ENCODE measurements at regions not wholly inside any gene's neighbourhood (a gene's known extent, or its start where the extent isn't known, plus 50 kb on each side); places are given as distances from the start of the nearest gene placed in this dataset.

DNA sequence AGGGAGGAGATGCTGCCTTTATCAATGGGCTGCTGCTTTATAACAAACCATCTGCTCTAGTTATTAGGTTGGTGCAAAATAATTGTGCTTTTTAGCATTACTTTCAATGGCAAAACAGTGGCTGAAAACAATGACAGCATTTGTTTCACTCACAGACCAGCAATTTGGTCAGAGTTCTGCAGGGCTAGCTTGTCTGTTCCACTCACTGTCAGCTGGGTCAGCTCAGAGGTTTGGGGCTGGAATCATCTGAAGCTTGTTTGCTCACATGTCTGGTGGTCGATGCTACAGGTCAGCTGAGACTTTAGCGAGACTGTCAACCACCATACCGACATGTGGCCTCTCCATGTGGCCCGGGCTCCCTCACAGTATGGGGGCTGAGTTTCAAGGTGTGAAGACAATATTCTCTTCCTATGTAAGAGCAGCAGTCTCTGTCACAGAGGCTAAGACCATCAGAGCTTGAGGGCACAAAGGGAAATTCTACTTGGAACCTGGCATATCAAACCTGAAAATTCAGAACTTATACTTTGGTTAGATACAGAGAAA, 81.3 kb upstream of the LIMCH1 start (continued):
- TF ChIP-seq, protein P1, sequence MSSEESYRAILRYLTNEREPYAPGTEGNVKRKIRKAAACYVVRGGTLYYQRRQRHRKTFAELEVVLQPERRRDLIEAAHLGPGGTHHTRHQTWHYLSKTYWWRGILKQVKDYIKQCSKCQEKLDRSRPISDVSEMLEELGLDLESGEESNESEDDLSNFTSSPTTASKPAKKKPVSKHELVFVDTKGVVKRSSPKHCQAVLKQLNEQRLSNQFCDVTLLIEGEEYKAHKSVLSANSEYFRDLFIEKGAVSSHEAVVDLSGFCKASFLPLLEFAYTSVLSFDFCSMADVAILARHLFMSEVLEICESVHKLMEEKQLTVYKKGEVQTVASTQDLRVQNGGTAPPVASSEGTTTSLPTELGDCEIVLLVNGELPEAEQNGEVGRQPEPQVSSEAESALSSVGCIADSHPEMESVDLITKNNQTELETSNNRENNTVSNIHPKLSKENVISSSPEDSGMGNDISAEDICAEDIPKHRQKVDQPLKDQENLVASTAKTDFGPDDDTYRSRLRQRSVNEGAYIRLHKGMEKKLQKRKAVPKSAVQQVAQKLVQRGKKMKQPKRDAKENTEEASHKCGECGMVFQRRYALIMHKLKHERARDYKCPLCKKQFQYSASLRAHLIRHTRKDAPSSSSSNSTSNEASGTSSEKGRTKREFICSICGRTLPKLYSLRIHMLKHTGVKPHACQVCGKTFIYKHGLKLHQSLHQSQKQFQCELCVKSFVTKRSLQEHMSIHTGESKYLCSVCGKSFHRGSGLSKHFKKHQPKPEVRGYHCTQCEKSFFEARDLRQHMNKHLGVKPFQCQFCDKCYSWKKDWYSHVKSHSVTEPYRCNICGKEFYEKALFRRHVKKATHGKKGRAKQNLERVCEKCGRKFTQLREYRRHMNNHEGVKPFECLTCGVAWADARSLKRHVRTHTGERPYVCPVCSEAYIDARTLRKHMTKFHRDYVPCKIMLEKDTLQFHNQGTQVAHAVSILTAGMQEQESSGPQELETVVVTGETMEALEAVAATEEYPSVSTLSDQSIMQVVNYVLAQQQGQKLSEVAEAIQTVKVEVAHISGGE (CRISPR knock-in tag; IDR thresholded peaks at IDR 0.05) = no peak
- no peak for TF ChIP-seq KAT2A (conservative IDR thresholded peaks at IDR 0.05; ENCODE audit: control insufficient read depth, low read depth, low read length)

DNA sequence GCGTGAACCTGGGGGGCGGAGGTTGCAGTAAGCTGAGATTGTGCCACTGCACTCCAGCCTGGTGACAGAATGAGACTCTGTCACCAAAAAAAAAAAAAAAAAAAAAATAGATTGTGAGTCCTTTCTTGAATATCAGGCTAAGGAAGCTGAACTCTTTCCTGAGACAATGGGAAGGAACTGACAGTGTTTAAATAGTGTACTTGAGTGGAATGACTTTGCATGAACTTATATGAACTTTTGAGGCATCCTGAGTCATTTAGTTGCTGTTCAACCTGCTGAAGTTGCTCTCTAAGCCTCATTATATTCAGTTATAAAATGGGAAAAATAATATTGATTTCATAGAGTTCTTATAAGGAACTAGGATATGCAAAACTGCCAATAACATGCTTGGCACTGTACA, 79.3 kb upstream of the LIMCH1 start:
- 29% methylated on average over 2 of the region's 2 CpGs for WGBS (ENCODE audit: insufficient coverage, insufficient replicate concordance, low lambda C conversion rate, missing lambda C conversion rate)
- Histone ChIP-seq H3K9ac (ENCODE audit: control insufficient read depth, insufficient read depth, low read length) (no peak overlapping the region), H2AFZ (ENCODE audit: control insufficient read depth, low read depth, low read length) (no peak overlapping the region), H3K36me3 (ENCODE audit: control insufficient read depth in 2 of 2, insufficient read depth in 2 of 2, low read length in 1 of 2) (no peaks in the 10 kb centered on the region), H3K4me3 (no peak overlapping the region), H3K27ac (ENCODE audit: control insufficient read depth, insufficient read depth) (no peak overlapping the region), H4K20me1 (ENCODE audit: control insufficient read depth, insufficient read depth) (no peaks in the 10 kb centered on the region), H3K9me3 (replicated peaks; ENCODE audit: control insufficient read depth, insufficient read depth, low read length) (no peaks in the 10 kb centered on the region), H3K4me2 (ENCODE audit: control insufficient read depth, insufficient read depth) (no peak overlapping the region), H3K79me2 (ENCODE audit: control insufficient read depth, insufficient read depth, low read length) (no peaks in the 10 kb centered on the region), H3K4me1 (ENCODE audit: control insufficient read depth, insufficient read depth, low read length) (no peaks in the 10 kb centered on the region), H3K27me3 (replicated peaks in 1 of 2; ENCODE audit: control insufficient read depth in 2 of 2, insufficient read depth in 2 of 2, low read length in 1 of 2) (no peaks in the 10 kb centered on the region)
- TF ChIP-seq, protein P2, sequence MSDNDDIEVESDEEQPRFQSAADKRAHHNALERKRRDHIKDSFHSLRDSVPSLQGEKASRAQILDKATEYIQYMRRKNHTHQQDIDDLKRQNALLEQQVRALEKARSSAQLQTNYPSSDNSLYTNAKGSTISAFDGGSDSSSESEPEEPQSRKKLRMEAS (IDR thresholded peaks at IDR 0.05; ENCODE audit: low read depth, low read length) = no peak
- no peak for TF ChIP-seq JUNB (IDR thresholded peaks at IDR 0.05)
- no peak for TF ChIP-seq CEBPB (IDR thresholded peaks at IDR 0.05; ENCODE audit: borderline replicate concordance in 1 of 2, low read depth in 2 of 2, low read length in 2 of 2)
- FAIRE-seq = no peak
- in situ Hi-C loops (cut with MboI) = no loop called here
- ChIA-PET SMC1A (ENCODE audit: uncharacterized antibody, unreplicated experiment) (no interaction called here), POLR2A (no interaction called here), CTCF (no interaction called here), RAD21 (ENCODE audit: unreplicated experiment) (no interaction called here)
- no TSS peak for BruUV-seq (replicated peaks)
- intact Hi-C loops (cut with micrococcal nuclease; ENCODE audit: unreplicated experiment) = no loop called here
- no peak for ATAC-seq
- DNase-seq (ENCODE audit: low read depth, low spot score) = no peak
